ENCODE measurements at regions not wholly inside any gene's neighbourhood (a gene's known extent, or its start where the extent isn't known, plus 50 kb on each side); places are given as distances from the start of the nearest gene placed in this dataset.

- TF ChIP-seq CHD7 (IDR thresholded peaks at IDR 0.05; ENCODE audit: insufficient replicate concordance, low read length) = no peak
- no peak for TF ChIP-seq SUZ12 (IDR thresholded peaks at IDR 0.05; ENCODE audit: low read length)
- no peak for TF ChIP-seq KDM4A (IDR thresholded peaks at IDR 0.05; ENCODE audit: low read depth, low read length, severe bottlenecking)
- no peak for TF ChIP-seq POLR2A (IDR thresholded peaks at IDR 0.05; ENCODE audit: control extremely low read depth in 1 of 2, low read depth in 2 of 2, low read length in 2 of 2)
- TF ChIP-seq CBX8 (IDR thresholded peaks at IDR 0.05; ENCODE audit: borderline replicate concordance, low read depth, low read length) = no peak
- TF ChIP-seq TBP (IDR thresholded peaks at IDR 0.05; ENCODE audit: low read depth, low read length) = no peak
- no peak for TF ChIP-seq SP4 (IDR thresholded peaks at IDR 0.05; ENCODE audit: low read length)
- TF ChIP-seq CHD1 (IDR thresholded peaks at IDR 0.05; ENCODE audit: low read depth, low read length) = no peak
- no peak for TF ChIP-seq ZNF274 (IDR thresholded peaks at IDR 0.05; ENCODE audit: borderline replicate concordance, extremely low read depth, low read length)
- no peak for TF ChIP-seq ASH2L (IDR thresholded peaks at IDR 0.05; ENCODE audit: low read length)
- no peak for TF ChIP-seq RNF2 (IDR thresholded peaks at IDR 0.05; ENCODE audit: borderline replicate concordance, low read depth, low read length, missing control alignments, poor library complexity, severe bottlenecking)
Measured at GRCh38 chr12:25362646-25363045, 111.9 kb upstream of the KRAS start (continued).

Measured in H1 (cell line).